M059J (cell line): ENCODE measurements at regions not wholly inside any gene's neighbourhood (a gene's known extent, or its start where the extent isn't known, plus 50 kb on each side); places are given as distances from the start of the nearest gene placed in this dataset.
"Not testable (repeated sequence)": the region's sequence is repeated elsewhere in the genome, so short reads cannot be mapped to it uniquely, and the experiment has no call there.

Source experiments
- DNase-seq: peaks from one replicate; pipeline ENCODE4 v3.0.0-alpha.2; 2012; ENCODE audit warnings: low read depth

- peak; percentile 93 for DNase-seq
Measured at GRCh38 chr11:67805253-67806126, 131.1 kb upstream of the ALDH3B2 start.

GRCh38 chr11:67804435-67805252 is 130.2 kb upstream of the ALDH3B2 start:
- peak; percentile 51 for DNase-seq

GRCh38 chr11:67803519-67803918 is 129.1 kb upstream of the ALDH3B2 start:
- DNase-seq = not testable (repeated sequence)

- peak; percentile 31 for DNase-seq
Measured at GRCh38 chr11:67803055-67803454, 128.6 kb upstream of the ALDH3B2 start.

GRCh38 chr11:67802623-67803022 is 128.2 kb upstream of the ALDH3B2 start:
- not testable (repeated sequence) for DNase-seq

GRCh38 chr11:67801397-67801796 is 127.0 kb upstream of the ALDH3B2 start:
- not testable (repeated sequence) for DNase-seq

- DNase-seq = not testable (repeated sequence)
Measured at GRCh38 chr11:67800591-67800990, 126.2 kb upstream of the ALDH3B2 start.

GRCh38 chr11:67799808-67800207 is 125.4 kb upstream of the ALDH3B2 start:
- not testable (repeated sequence) for DNase-seq

GRCh38 chr11:67797726-67798521 is 123.5 kb upstream of the ALDH3B2 start:
- DNase-seq = peak; percentile 74

- no peak for DNase-seq
Measured at GRCh38 chr11:67795746-67796145, 121.3 kb upstream of the ALDH3B2 start.

GRCh38 chr11:67793750-67794149 is 119.3 kb upstream of the ALDH3B2 start:
- not testable (repeated sequence) for DNase-seq

GRCh38 chr11:67792273-67792990 is 118.0 kb upstream of the ALDH3B2 start:
- DNase-seq = not testable (repeated sequence)

GRCh38 chr11:67791598-67792170 is 117.3 kb upstream of the ALDH3B2 start:
- not testable (repeated sequence) for DNase-seq

GRCh38 chr11:67788341-67788695 is 113.9 kb upstream of the ALDH3B2 start:
- not testable (repeated sequence) for DNase-seq

- not testable (repeated sequence) for DNase-seq
Measured at GRCh38 chr11:67787681-67788340, 113.4 kb upstream of the ALDH3B2 start.

- DNase-seq = not testable (repeated sequence)
Measured at GRCh38 chr11:67781967-67782366, 107.5 kb upstream of the ALDH3B2 start.

GRCh38 chr11:67781506-67781905 is 107.1 kb upstream of the ALDH3B2 start:
- not testable (repeated sequence) for DNase-seq

GRCh38 chr11:67780056-67780455 is 105.6 kb upstream of the ALDH3B2 start:
- no peak for DNase-seq

- not testable (repeated sequence) for DNase-seq
Measured at GRCh38 chr11:67779189-67779875, 104.9 kb upstream of the ALDH3B2 start.
